Jurkat, Clone E6-1 (cell line): ENCODE measurements at regions not wholly inside any gene's neighbourhood (a gene's known extent, or its start where the extent isn't known, plus 50 kb on each side); places are given as distances from the start of the nearest gene placed in this dataset.
"Not testable (repeated sequence)": the region's sequence is repeated elsewhere in the genome, so short reads cannot be mapped to it uniquely, and the experiment has no call there.

Experiments used
- DNase-seq: peaks from one replicate; pipeline ENCODE4 v3.0.0-alpha.2; 2011; ENCODE audit warnings: low read depth, low spot score
- H3K4me3 ChIP-seq: 2 replicates; pipeline ENCODE4 v1.5.1; 2011; ENCODE audit warnings: mild to moderate bottlenecking, low read length, control low read depth, moderate library complexity

DNA sequence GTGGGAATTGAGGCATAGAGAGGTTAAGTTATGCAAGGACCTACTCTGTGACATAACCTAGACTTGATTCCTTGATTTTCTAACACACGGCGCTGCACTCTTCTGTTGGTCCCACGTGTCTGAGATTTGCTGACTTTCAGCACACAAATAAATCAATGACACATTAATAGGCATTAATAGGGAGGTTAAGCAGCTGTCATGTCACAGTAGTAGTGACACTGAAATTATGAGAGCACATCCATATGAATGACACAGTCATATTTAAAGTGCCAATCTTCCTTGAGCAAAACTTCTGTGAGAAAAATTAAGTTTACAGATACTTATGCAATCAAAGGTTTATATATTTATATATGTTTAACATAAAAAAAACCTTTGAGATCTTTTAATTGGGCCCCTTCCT, 805.4 kb upstream of the SORCS1 start:
- no peak overlapping the region for H3K4me3 ChIP-seq
- DNase-seq: no peak

DNA sequence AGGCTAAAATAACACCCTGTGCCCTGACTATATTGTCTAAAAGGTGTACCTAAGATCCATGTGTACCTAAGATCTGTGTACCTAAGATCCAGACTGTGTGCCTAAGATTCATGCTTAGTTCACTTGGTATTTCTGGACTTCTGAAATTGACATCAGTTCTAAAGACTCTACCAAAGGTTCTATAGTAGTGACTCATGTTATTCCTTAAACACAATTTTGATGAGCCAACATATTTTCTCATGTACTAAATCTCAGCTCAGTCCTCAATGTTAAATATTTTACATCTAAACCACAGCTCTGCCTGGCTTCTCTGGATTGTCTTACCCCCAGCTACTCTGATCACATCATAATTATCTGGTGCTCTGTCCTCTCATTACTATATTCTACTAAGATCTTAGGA, 802.3 kb upstream of the SORCS1 start:
- no peak overlapping the region for H3K4me3 ChIP-seq
- no peak for DNase-seq

DNA sequence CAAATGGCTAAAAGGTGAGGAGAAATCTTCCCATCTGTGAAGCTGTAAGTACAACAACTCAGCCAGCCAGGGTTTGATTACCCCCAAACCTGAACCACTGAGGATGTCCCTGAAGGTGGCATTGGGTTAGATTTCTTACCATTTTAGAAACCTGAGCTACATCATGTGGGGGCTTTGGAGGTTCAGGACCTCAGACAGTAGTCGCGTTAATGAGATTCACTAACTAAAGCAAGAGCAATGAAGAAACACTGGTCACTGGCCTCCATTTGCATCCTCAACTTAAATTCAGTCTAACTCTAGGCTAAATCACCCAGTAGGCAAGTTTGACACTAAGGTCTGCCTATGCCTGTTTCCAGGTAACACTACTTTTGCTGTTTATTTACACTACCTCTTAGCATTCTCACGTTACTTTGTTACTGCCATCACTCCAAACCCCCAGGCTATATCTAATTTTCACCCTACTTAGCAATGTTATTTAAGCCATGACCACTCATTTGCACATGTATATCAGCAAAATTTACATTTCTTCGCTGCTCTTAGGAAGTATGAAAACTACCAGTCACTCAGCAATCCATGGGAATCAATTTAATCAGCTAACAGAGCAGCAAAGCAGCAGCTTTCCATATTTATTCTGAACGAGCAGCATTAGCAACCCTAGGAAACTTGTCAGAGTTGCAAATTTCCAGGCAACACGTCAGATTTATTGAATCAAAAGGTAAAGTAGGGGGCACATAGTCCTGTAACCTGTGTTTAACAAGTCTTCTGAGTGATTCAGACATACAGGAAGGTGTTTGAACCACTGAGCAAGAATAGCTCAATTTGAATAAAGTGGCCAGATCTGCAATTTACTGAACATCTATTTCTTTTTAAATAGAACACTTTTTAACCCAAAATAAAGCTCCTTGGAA, 788.4 kb upstream of the SORCS1 start:
- H3K4me3 ChIP-seq: no peak overlapping the region
- no peak for DNase-seq

GRCh38 chr10:107950411-107951062, 786.0 kb upstream of the SORCS1 start:
- DNase-seq, H3K4me3 ChIP-seq: not testable (repeated sequence)

DNA sequence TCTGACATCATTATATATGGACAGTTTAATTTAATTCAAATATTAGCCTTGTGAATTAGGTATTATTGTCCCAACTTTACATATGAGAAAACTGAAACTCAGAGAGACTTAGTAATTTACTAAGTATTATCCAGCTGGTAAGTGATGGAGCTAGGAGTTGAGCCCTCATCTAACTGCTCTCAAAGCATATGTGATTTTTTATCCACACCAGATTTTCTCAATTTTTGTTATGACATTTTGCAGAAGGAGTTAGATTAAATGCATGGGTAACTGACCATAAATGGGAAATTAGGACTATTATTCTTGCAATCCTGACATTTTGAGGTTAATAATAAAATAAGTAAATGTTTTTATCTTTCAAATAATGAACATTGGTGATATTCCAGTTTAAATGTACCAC, 778.3 kb upstream of the SORCS1 start:
- no peak overlapping the region for H3K4me3 ChIP-seq
- DNase-seq: no peak

GRCh38 chr10:107933076-107933475, 768.6 kb upstream of the SORCS1 start:
- DNase-seq: no peak
- no peak overlapping the region for H3K4me3 ChIP-seq

GRCh38 chr10:107931808-107932207, 767.3 kb upstream of the SORCS1 start:
- DNase-seq: no peak
- H3K4me3 ChIP-seq: no peak overlapping the region

GRCh38 chr10:107930037-107930436, 765.5 kb upstream of the SORCS1 start:
- no peak for DNase-seq
- H3K4me3 ChIP-seq: no peak overlapping the region

DNA sequence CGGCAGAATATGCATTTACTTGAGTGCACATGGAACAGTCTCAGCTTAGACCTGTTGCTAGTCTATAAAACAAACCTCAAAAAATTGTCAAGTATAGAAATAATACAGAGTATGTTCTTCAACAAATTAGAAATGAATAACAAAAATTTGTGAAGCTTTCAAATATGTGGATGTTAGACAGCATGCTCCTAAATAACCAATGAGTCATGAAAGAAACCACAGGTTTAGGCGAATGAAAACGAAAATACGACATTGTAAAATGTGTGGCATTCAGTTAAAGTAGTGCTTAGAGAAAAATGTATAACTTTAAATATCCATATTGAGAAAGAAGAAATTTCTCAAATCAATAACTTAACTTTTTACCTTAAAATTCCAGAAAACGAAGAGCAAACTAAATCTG, 760.0 kb upstream of the SORCS1 start:
- no peak overlapping the region for H3K4me3 ChIP-seq
- DNase-seq: no peak

DNA sequence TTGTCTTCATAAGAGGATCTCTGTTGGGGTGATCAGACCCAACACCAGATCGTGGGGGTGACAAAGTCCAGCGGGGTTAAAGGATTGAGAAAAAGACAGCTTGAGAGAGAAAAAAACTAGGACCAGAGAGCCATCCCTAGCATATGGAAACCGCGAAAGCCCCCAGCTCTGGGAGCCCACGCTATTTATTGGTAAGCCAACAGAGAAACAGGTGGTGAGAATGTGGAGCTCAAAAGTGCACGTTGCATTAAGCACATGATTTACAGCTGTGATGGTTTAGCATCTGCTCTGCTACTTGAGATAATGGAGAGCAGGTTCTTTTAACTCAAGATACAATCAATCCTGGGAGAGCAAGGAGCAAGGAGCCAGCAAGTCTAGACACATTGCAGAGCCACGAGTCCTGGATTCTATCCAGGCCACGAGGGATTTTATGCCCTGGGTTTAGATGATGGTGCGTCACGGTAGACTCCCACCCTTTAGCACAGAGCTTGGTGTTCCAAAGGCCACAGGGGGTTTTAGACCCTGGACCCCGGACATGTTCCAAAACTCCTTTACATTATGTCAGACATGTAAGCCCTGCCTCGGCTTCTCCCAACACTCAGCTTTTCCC, 755.2 kb upstream of the SORCS1 start:
- no peak for DNase-seq
- no peak overlapping the region for H3K4me3 ChIP-seq

GRCh38 chr10:107918171-107918570, 753.7 kb upstream of the SORCS1 start:
- DNase-seq: no peak
- no peak overlapping the region for H3K4me3 ChIP-seq

DNA sequence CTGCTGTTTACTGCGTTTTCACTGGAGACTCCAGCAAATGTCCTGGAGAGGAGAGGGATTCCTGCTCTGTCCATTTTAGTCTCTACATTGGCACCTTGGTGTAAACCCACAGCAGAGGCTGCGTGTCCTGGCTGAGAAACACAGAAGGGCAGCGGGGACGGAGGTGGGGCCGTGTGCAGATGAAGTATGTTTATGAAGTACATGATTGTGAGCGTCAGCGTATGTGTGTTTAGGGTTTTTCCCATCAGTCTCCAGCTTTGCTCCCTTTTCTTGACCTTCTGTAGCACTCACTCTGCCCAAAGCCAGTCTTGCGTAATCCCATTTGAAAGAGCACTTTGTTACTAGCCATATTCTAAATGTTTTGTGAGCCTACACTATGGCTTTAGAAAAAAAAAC, 750.7 kb upstream of the SORCS1 start:
- no peak overlapping the region for H3K4me3 ChIP-seq
- no peak for DNase-seq

GRCh38 chr10:107914450-107915214, 750.1 kb upstream of the SORCS1 start:
- DNase-seq: no peak
- no peak overlapping the region for H3K4me3 ChIP-seq

DNA sequence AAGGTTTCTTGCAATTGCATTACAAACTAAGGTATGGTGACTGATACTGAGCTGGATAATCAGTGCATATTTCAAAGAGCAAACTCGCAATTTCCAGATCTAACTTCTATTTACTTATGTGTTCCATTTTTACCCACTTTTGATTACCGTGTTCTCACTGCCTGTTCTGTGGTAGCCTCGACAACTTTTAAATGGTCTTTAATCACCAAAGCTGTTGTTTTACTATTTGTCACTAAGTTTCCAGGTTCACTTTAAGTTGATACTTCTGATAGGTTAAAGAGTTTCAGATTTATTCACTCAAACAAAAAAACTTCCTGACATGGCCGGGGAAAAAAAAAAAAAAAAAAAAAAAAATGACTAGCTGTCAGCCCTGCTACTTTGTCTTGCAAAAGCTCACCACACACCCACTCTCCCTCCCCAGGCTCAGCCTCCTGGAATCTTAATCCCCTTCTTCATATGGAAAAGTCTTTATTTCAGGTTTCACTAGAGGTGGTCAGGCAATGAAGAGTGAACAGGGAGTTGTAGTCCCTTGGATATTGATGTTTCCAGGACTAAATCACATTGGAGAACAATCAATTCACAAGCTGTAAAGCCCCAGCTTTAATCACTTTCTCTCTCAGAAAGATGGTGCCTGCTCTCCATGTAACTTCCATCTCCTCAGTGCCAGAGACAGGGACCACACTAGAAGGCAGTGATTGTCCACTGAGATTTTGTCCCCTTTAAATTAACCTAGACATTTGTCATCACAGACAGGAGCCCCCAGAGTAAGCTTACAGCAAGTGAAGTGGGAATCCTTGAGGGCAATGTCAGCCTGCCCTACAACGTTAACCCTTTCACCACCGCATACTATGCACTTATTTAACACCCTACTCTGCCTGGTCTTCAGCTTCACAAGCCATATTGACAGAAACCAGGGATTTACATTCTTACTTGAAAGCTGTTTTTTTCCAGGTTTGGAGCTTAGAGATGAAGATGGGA, 749.1 kb upstream of the SORCS1 start:
- no peak for DNase-seq
- H3K4me3 ChIP-seq: no peak overlapping the region

- DNase-seq: no peak
- H3K4me3 ChIP-seq: no peak overlapping the region
These were observed 736.6 kb upstream of the SORCS1 start for GRCh38 chr10:107901076-107901475.

GRCh38 chr10:107900131-107900530, 735.6 kb upstream of the SORCS1 start:
- H3K4me3 ChIP-seq: no peak overlapping the region
- no peak for DNase-seq

DNA sequence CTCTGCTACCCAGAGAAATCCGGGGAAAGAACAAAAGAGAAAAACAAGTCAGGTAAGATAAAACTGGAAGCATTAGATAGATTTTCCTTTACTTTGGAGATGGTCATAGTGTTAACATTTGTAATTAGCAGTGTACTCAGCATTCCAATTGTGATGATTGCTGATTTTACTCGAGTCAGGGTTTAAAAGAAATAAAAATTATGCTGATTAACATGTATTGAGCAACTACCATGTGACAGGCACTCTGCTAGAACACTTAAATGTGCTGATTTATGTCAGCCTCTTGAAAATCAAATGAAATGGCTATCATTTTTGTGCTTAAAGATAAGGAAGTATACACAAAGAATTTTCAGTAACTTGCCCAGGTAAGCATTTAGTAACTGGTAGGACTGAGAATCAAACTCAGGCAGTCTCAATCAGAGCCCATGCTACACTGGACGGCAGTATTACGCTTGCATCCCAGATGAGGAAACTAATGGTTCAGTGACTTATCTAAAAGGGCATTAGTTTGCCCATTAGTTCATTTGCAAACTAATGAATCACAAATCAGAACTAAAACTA, 735.1 kb upstream of the SORCS1 start:
- no peak for DNase-seq
- no peak overlapping the region for H3K4me3 ChIP-seq

DNA sequence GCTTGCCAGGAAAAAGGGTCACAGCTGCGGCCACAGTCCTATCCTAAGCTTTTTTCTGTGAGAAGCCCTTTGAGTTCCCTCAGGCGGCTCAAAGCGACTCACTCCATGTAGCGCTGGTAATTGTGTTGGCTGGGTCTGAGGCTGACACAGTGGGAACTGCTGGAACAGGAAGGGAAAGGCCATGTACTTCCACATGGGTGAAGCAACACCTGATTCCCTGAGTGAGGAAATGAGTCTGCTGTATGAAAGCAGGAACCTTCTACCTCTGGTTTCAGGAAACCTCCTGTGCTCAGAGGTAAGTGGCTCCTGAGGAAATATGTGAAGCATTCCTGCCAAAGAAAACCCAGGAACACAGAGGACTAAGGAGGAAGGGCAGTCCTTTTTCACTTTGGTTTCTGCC, 734.6 kb upstream of the SORCS1 start:
- no peak for DNase-seq
- H3K4me3 ChIP-seq: no peak overlapping the region
